HL-60 (cell line): ENCODE measurements at regions not wholly inside any gene's neighbourhood (a gene's known extent, or its start where the extent isn't known, plus 50 kb on each side); places are given as distances from the start of the nearest gene placed in this dataset.

Source experiments
- CTCF ChIP-seq: IDR thresholded peaks from one replicate; pipeline ENCODE4 v1.5.1; 2011; ENCODE audit warnings: low read length, control low read depth, inconsistent platforms; ENCODE audit not compliant: insufficient read depth
- POLR2AphosphoS5 ChIP-seq: IDR thresholded peaks from 2 replicates; pipeline ENCODE4 v1.6.1; 2012; ENCODE audit warnings: low read depth

GRCh38 chr1:161432091-161432490 lies 64.4 kb upstream of the CFAP126 start:
- no peak for TF ChIP-seq POLR2AphosphoS5
- TF ChIP-seq CTCF = no peak
